GM12891 (cell line): ENCODE measurements at regions not wholly inside any gene's neighbourhood (a gene's known extent, or its start where the extent isn't known, plus 50 kb on each side); places are given as distances from the start of the nearest gene placed in this dataset.

ENCODE experiments used
- PAX5 ChIP-seq: IDR thresholded peaks from 2 replicates; pipeline ENCODE4 v1.6.1; 2011; ENCODE audit warnings: low read length, moderate library complexity, mild to moderate bottlenecking; ENCODE audit not compliant: insufficient read depth, severe bottlenecking
- POLR2A ChIP-seq: IDR thresholded peaks from 2 replicates; pipeline ENCODE4 v1.6.1; 2011; ENCODE audit warnings: low read depth, low read length, control low read depth
- POLR2AphosphoS5 ChIP-seq: IDR thresholded peaks from 2 replicates; pipeline ENCODE4 v1.6.1; 2011; ENCODE audit warnings: low read depth, low read length, control low read depth
- POU2F2 ChIP-seq: IDR thresholded peaks from 2 replicates; pipeline ENCODE4 v1.6.1; 2011; ENCODE audit warnings: low read depth, mild to moderate bottlenecking, control low read depth, low read length, moderate library complexity
- SPI1 ChIP-seq: IDR thresholded peaks from 2 replicates; pipeline ENCODE4 v1.6.1; 2011; ENCODE audit warnings: low read depth, low read length, control low read depth
- TAF1 ChIP-seq: IDR thresholded peaks from 2 replicates; pipeline ENCODE4 v1.6.1; 2011; ENCODE audit warnings: low read depth, low read length, control low read depth

GRCh38 chr10:90612276-90612675, 245.6 kb downstream of the HTR7 start:
- TF ChIP-seq POLR2A (no peak), TAF1 (no peak), POLR2AphosphoS5 (no peak), SPI1 (no peak), PAX5 (no peak), POU2F2 (no peak)
